Karpas-422 (cell line): ENCODE measurements at regions not wholly inside any gene's neighbourhood (a gene's known extent, or its start where the extent isn't known, plus 50 kb on each side); places are given as distances from the start of the nearest gene placed in this dataset.
A peak's percentile ranks its signal among the peaks of the same experiment; 100 is the strongest.

Experiments used
- DNase-seq: peaks from one replicate; pipeline ENCODE4 v3.0.0-alpha.2; 2015
- H2AFZ ChIP-seq: fragments of 200-600 bp; sonication (generic); 2 replicates; pipeline ENCODE4 v1.6.1; 2014; ENCODE audit warnings: antibody characterized with exemption, low read length, mixed read lengths
- H3K27ac ChIP-seq: fragments of 200-600 bp; sonication (generic); 2 replicates; pipeline ENCODE4 v1.5.1; 2014; ENCODE audit warnings: mild to moderate bottlenecking, low read length, moderate library complexity
- H3K27me3 ChIP-seq: fragments of 200-600 bp; sonication (generic); 2 replicates; pipeline ENCODE4 v1.6.1; 2014; ENCODE audit warnings: low read length, mixed read lengths
- H3K36me3 ChIP-seq: fragments of 200-600 bp; sonication (generic); 2 replicates; pipeline ENCODE4 v1.6.1; 2014; ENCODE audit warnings: low read length, mixed read lengths; ENCODE audit not compliant: insufficient read depth
- H3K4me1 ChIP-seq: fragments of 200-600 bp; sonication (generic); 2 replicates; pipeline ENCODE4 v1.6.1; 2014; ENCODE audit warnings: mild to moderate bottlenecking, low read length, mixed read lengths
- H3K4me2 ChIP-seq: fragments of 200-600 bp; sonication (generic); 2 replicates; pipeline ENCODE4 v1.6.1; 2014; ENCODE audit warnings: low read length, low read depth, mild to moderate bottlenecking; ENCODE audit not compliant: poor library complexity, severe bottlenecking
- H3K4me3 ChIP-seq: fragments of 200-600 bp; sonication (generic); 2 replicates; pipeline ENCODE4 v1.5.1; 2014; ENCODE audit warnings: mild to moderate bottlenecking, antibody characterized with exemption, low read length, mixed read lengths
- H3K79me2 ChIP-seq: fragments of 200-600 bp; sonication (generic); 2 replicates; pipeline ENCODE4 v1.6.1; 2014; ENCODE audit warnings: mild to moderate bottlenecking, low read length, mixed read lengths
- H3K9ac ChIP-seq: fragments of 200-600 bp; sonication (generic); 2 replicates; pipeline ENCODE4 v1.6.0; 2014; ENCODE audit warnings: low read length
- H3K9me2 ChIP-seq: fragments of 200-600 bp; sonication (generic), shearing (Covaris generic); replicated peaks from 2 replicates; pipeline ENCODE4 v1.6.0; 2014; ENCODE audit warnings: mild to moderate bottlenecking, low read length, moderate library complexity; ENCODE audit not compliant: insufficient read depth
- H3K9me3 ChIP-seq: fragments of 300-700, 200-600 bp; sonication (generic); 2 replicates; pipeline ENCODE4 v1.6.1; 2014; ENCODE audit warnings: low read length, mixed read lengths
- H4K20me1 ChIP-seq: fragments of 200-600 bp; sonication (generic); 2 replicates; pipeline ENCODE4 v1.6.1; 2014; ENCODE audit warnings: mild to moderate bottlenecking, antibody characterized with exemption, low read length, low read depth; ENCODE audit not compliant: insufficient read depth

DNA sequence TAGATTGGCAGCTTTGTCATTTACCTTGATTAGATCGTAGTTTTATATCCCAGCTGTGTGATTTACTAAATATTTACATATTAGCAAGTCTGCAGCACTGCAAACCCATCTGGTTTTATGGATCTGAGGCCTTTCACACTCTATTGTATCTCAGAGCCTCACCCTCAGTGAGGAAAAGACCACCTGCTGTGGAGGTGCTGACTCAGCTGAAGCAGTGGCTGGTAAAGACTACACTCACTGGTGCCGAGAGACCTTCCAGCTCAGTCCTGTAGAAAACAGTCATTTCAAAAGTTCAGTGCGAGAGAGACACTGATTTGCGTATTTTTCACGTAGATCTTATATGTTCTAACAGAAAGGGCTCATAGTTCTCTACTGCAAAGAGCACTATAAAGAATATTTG is 307.8 kb upstream of the TPM1 start:
- Histone ChIP-seq H2AFZ (no peak overlapping the region), H3K4me2 (no peak overlapping the region), H3K36me3 (no peaks in the 10 kb centered on the region), H3K4me3 (no peak overlapping the region), H3K9ac (no peak overlapping the region), H3K9me3 (no peaks in the 10 kb centered on the region), H3K79me2 (no peaks in the 10 kb centered on the region), H3K27me3 (no peaks in the 10 kb centered on the region), H3K4me1 (no peaks in the 10 kb centered on the region), H4K20me1 (no peaks in the 10 kb centered on the region), H3K27ac (no peak overlapping the region), H3K9me2 (no peaks in the 10 kb centered on the region)
- no peak for DNase-seq

DNA sequence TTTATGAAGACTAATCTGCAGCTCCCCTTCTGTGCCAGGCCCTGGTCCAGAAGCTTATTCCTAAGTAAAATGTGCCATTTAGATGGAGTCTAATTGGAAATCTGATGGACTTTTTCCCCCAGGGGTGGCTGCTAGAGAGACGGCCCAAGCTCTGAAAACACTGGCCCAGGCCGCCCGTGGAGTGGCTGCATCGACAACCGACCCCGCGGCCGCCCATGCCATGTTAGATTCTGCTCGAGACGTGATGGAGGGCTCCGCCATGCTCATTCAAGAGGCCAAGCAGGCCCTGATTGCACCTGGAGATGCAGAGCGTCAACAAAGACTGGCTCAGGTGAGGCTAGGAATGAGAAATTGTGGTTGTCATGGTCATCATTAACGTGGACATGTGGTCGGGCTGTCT is 305.8 kb upstream of the TPM1 start:
- H3K9me2 ChIP-seq = no peaks in the 10 kb centered on the region
- no peaks in the 10 kb centered on the region for H4K20me1 ChIP-seq
- no peak overlapping the region for H3K4me2 ChIP-seq
- H3K36me3 ChIP-seq = no peaks in the 10 kb centered on the region
- DNase-seq = no peak
- H3K27me3 ChIP-seq = no peaks in the 10 kb centered on the region
- H3K4me1 ChIP-seq = no peaks in the 10 kb centered on the region
- no peak overlapping the region for H3K27ac ChIP-seq
- H3K4me3 ChIP-seq = no peak overlapping the region
- H2AFZ ChIP-seq = no peak overlapping the region
- H3K79me2 ChIP-seq = no peaks in the 10 kb centered on the region
- no peak overlapping the region for H3K9ac ChIP-seq
- no peaks in the 10 kb centered on the region for H3K9me3 ChIP-seq

DNA sequence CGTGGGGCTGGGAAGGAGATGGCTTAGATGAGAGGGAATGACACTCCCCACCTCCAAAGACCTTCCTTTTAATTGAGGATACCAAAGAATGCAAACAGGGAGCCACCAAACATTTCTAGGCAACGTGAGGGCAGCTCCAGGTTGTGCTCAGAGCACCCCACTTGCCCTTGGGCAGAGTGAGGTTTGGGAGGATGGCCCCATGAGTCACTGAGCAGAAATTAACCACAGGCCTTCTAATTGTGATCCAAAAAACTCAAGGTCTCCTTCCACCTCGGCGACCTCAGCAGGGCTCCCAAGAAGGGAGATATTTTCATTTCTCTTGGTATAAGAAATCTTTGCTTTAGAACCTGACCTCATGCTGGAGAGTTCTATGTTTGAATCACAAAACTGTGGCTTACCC is 305.0 kb upstream of the TPM1 start:
- no peaks in the 10 kb centered on the region for H3K9me3 ChIP-seq
- no peak for DNase-seq
- H3K9me2 ChIP-seq = no peaks in the 10 kb centered on the region
- no peak overlapping the region for H2AFZ ChIP-seq
- no peak overlapping the region for H3K9ac ChIP-seq
- H3K4me2 ChIP-seq = no peak overlapping the region
- no peaks in the 10 kb centered on the region for H3K27me3 ChIP-seq
- no peak overlapping the region for H3K4me3 ChIP-seq
- no peaks in the 10 kb centered on the region for H3K79me2 ChIP-seq
- H4K20me1 ChIP-seq = no peaks in the 10 kb centered on the region
- no peaks in the 10 kb centered on the region for H3K36me3 ChIP-seq
- H3K27ac ChIP-seq = no peak overlapping the region
- H3K4me1 ChIP-seq = no peaks in the 10 kb centered on the region

DNA sequence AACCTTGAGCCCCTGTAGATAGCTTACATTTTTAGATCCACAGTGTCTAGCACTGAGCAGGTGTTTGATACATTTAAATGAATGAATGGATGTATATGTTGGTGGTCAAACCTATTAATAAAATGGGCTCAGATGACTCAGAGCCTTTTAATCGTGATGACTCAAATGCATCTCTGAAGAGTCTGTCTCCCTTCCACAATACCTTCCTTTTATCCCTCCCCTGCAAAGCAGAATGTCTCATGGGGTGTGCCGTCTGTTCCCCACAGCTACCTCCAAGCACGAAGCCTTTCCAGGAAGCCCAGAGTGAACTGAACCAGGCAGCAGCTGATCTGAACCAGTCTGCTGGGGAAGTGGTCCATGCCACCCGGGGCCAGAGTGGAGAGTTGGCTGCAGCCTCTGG is 303.5 kb upstream of the TPM1 start:
- Histone ChIP-seq H3K9ac (no peak overlapping the region), H3K9me3 (no peaks in the 10 kb centered on the region), H3K36me3 (no peaks in the 10 kb centered on the region), H2AFZ (no peak overlapping the region), H3K27ac (no peak overlapping the region), H3K4me1 (no peaks in the 10 kb centered on the region), H4K20me1 (no peaks in the 10 kb centered on the region), H3K27me3 (no peaks in the 10 kb centered on the region), H3K4me2 (no peak overlapping the region), H3K9me2 (no peaks in the 10 kb centered on the region), H3K79me2 (no peaks in the 10 kb centered on the region), H3K4me3 (no peak overlapping the region)
- no peak for DNase-seq

DNA sequence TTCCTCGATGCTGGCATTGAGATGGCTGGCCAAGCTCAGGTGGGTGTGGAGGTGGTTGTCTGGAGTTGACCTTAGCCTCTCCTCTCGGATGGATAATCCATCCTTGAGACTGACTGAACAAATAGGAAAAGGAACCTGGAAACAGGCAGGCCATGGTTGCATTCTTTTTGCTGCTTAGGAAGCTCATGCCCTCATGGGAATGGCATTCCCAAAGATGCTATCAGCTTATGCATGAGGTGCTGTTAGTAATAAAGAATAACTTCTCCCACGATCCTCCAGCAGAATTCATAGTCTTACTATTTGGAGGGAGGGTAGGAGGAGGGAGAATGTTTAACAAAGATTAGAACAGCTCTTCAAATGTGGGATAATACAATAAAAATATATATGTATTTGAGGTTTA is 303.0 kb upstream of the TPM1 start:
- no peaks in the 10 kb centered on the region for H3K36me3 ChIP-seq
- no peaks in the 10 kb centered on the region for H3K9me3 ChIP-seq
- no peak overlapping the region for H3K4me2 ChIP-seq
- H2AFZ ChIP-seq = no peak overlapping the region
- DNase-seq = no peak
- no peaks in the 10 kb centered on the region for H3K27me3 ChIP-seq
- no peaks in the 10 kb centered on the region for H3K4me1 ChIP-seq
- no peak overlapping the region for H3K4me3 ChIP-seq
- no peaks in the 10 kb centered on the region for H4K20me1 ChIP-seq
- no peaks in the 10 kb centered on the region for H3K79me2 ChIP-seq
- H3K9ac ChIP-seq = no peak overlapping the region
- no peaks in the 10 kb centered on the region for H3K9me2 ChIP-seq
- H3K27ac ChIP-seq = no peak overlapping the region

DNA sequence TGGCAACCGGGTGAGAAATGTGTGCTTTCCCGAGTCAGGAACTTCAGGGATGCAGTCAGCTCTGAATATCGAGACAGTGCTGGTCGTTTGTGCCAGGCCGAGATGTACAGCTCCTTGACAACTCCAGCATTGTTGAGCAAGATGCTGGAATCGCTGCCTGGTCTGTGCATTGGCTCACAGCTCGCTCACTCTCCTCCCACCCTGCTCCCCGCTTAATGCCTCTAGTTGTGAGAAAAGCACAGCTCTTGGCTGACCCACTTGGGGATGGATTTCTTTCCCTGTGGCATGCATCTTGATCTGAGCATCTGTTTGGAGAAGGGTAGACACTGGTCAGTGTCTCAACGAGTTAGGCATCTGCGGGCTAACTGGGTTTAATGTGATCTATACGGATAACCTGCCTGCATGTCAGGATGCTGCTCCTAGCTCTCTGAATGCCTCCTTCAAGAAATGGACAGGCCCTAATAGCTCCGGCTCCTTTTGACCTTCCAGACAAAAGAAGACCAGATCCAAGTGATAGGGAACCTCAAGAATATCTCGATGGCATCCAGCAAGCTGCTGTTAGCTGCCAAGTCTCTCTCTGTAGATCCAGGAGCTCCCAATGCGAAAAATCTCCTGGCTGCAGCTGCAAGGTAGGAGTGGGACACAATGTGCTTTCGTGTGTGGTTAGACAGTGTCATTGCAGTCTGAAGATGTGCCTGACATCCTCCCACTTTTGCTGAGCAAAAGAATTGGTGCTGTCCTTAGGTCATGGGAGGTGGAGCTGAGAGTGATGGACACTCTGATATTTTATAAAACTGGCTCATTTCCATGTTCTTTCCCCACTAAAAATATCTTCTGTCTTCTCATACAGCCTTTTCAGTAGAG is 302.2 kb upstream of the TPM1 start:
- Histone ChIP-seq H3K36me3 (no peaks in the 10 kb centered on the region), H3K9me3 (no peaks in the 10 kb centered on the region), H3K9ac (no peak overlapping the region), H3K4me3 (no peak overlapping the region), H2AFZ (no peak overlapping the region), H3K4me2 (no peak overlapping the region), H3K4me1 (no peaks in the 10 kb centered on the region), H3K27ac (no peak overlapping the region), H3K27me3 (no peaks in the 10 kb centered on the region), H3K79me2 (no peaks in the 10 kb centered on the region), H3K9me2 (no peaks in the 10 kb centered on the region), H4K20me1 (no peaks in the 10 kb centered on the region)
- DNase-seq = no peak

DNA sequence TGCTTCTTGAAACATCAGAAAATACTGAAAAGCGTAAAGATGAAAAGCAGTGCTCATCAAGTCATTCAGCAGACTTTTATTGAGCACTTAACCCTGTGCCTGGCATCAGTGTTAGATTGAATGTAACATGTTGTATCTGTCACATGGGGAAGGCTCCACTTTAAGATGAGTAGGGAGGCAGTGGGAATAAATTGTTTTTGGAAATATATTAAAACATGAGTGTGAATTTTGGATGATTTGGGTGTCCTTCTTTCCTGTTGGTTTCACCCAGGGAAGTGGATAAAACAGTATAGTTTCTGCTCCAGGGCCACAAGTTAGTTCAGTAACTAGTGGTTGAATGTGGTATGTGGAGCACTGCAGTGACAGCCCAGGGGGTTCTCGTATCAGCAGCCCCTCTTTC is 301.4 kb upstream of the TPM1 start:
- no peak for DNase-seq
- Histone ChIP-seq H3K27me3 (no peaks in the 10 kb centered on the region), H3K4me3 (no peak overlapping the region), H3K4me1 (no peaks in the 10 kb centered on the region), H3K4me2 (no peak overlapping the region), H2AFZ (no peak overlapping the region), H3K27ac (no peak overlapping the region), H4K20me1 (no peaks in the 10 kb centered on the region), H3K9me2 (no peaks in the 10 kb centered on the region), H3K9me3 (no peaks in the 10 kb centered on the region), H3K9ac (no peak overlapping the region), H3K36me3 (no peaks in the 10 kb centered on the region), H3K79me2 (no peaks in the 10 kb centered on the region)

DNA sequence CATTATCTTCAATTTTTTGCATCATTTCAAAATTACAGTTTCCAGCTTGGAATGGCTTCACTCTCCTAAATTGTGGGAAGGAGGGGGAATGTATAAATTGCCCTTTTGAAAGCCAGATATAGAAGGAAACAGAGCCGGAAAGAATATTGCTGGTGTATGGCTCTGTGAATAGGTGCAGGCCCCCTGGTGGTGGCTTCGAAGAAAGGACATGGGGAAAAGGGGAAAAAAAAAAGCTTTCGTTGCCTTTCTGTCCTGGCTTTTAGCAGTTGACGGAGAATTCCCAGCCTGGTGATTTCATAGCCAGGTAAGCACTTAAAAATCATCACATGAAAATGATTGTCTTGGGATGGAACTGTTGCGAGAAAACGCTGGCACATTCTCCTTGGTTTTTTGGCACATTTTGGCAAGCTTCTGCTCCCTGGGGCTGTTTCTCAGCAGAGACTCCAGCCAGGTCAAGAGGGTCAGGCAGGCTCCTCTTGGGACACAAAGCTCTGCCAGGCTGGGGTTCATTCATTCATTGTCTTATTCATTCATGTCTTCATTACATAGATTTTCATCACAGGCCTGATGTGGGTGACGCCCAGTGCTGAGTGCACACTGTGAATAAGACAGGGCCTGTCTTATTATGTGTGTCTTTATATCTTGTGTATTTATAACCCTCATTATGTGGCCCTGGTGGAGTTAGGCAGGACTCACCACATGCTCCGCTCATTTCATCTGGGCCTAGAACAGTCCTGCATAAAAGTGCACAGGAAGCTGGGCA is 300.0 kb upstream of the TPM1 start:
- Histone ChIP-seq H3K4me3 (no peak overlapping the region), H3K4me1 (no peaks in the 10 kb centered on the region), H3K27me3 (no peaks in the 10 kb centered on the region), H3K79me2 (no peaks in the 10 kb centered on the region), H3K36me3 (no peaks in the 10 kb centered on the region), H3K9me3 (no peaks in the 10 kb centered on the region), H3K27ac (no peak overlapping the region), H2AFZ (no peak overlapping the region), H3K4me2 (no peak overlapping the region), H3K9me2 (no peaks in the 10 kb centered on the region), H4K20me1 (no peaks in the 10 kb centered on the region), H3K9ac (no peak overlapping the region)
- DNase-seq = peak; percentile 63
